ENCODE measurements at regions not wholly inside any gene's neighbourhood (a gene's known extent, or its start where the extent isn't known, plus 50 kb on each side); places are given as distances from the start of the nearest gene placed in this dataset.

- CTCF ChIA-PET, result no interaction called here
- Mint-ChIP-seq H3K27me3 (ENCODE audit: unreplicated experiment) (no peaks in the 10 kb centered on the region), H3K36me3 (ENCODE audit: insufficient read depth, unreplicated experiment) (no peaks in the 10 kb centered on the region), H3K27ac (ENCODE audit: unreplicated experiment) (no peak overlapping the region), H3K4me1 (ENCODE audit: low read depth, unreplicated experiment) (no peaks in the 10 kb centered on the region), H3K9me3 (ENCODE audit: low read depth, unreplicated experiment) (peaks cover 3% of the 10 kb centered on the region), H3K4me3 (ENCODE audit: low read depth, unreplicated experiment) (no peak overlapping the region)
- TF ChIP-seq CTCF (IDR thresholded peaks at IDR 0.05; ENCODE audit: unreplicated experiment), result no peak
- BruUV-seq (replicated peaks), result no TSS peak
- intact Hi-C loops (cut with micrococcal nuclease; ENCODE audit: unreplicated experiment), result no loop called here
- DNase-seq, result no peak
Measured at GRCh38 chr10:52517012-52517411, 202.9 kb downstream of the DKK1 start.

DNA sequence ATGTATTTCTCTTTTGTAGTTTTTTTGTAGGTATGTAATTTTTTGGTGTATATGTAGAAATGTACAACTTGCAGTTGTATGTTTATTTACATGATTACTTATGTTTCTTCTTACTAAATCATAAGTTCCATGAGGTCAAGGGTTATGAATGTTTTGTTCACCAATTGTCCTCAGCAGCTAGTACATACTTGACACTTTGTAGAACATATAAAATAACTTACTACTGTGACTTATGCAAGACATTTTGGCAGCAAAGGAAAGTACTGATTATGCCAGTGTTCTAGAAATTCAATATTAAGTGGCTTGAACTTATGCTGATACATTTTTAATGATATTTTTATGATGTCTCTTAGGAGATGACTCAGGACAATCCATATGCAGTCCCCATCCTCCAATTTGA lies 209.6 kb downstream of the DKK1 start:
- Mint-ChIP-seq H3K4me3 (ENCODE audit: low read depth, unreplicated experiment) (no peak overlapping the region), H3K27me3 (ENCODE audit: unreplicated experiment) (no peaks in the 10 kb centered on the region), H3K36me3 (ENCODE audit: insufficient read depth, unreplicated experiment) (no peaks in the 10 kb centered on the region), H3K9me3 (ENCODE audit: low read depth, unreplicated experiment) (peaks cover 3% of the 10 kb centered on the region), H3K4me1 (ENCODE audit: low read depth, unreplicated experiment) (peaks cover 9% of the 10 kb centered on the region), H3K27ac (ENCODE audit: unreplicated experiment) (no peak overlapping the region)
- CTCF ChIA-PET, result no interaction called here
- no peak for DNase-seq
- BruUV-seq (replicated peaks), result no TSS peak
- intact Hi-C loops (cut with micrococcal nuclease; ENCODE audit: unreplicated experiment), result no loop called here
- no peak for TF ChIP-seq CTCF (IDR thresholded peaks at IDR 0.05; ENCODE audit: unreplicated experiment)

GRCh38 chr10:52525761-52526160 lies 211.7 kb downstream of the DKK1 start:
- CTCF ChIA-PET, result no interaction called here
- H3K36me3 Mint-ChIP-seq (ENCODE audit: insufficient read depth, unreplicated experiment), result no peaks in the 10 kb centered on the region
- peaks cover 3% of the 10 kb centered on the region for H3K9me3 Mint-ChIP-seq (ENCODE audit: low read depth, unreplicated experiment)
- intact Hi-C loops (cut with micrococcal nuclease; ENCODE audit: unreplicated experiment), result no loop called here
- no TSS peak for BruUV-seq (replicated peaks)
- no peak for TF ChIP-seq CTCF (IDR thresholded peaks at IDR 0.05; ENCODE audit: unreplicated experiment)
- H3K4me1 Mint-ChIP-seq (ENCODE audit: low read depth, unreplicated experiment), result peaks cover 9% of the 10 kb centered on the region
- no peak overlapping the region for H3K27ac Mint-ChIP-seq (ENCODE audit: unreplicated experiment)
- no peaks in the 10 kb centered on the region for H3K27me3 Mint-ChIP-seq (ENCODE audit: unreplicated experiment)
- DNase-seq, result no peak
- H3K4me3 Mint-ChIP-seq (ENCODE audit: low read depth, unreplicated experiment), result no peak overlapping the region

DNA sequence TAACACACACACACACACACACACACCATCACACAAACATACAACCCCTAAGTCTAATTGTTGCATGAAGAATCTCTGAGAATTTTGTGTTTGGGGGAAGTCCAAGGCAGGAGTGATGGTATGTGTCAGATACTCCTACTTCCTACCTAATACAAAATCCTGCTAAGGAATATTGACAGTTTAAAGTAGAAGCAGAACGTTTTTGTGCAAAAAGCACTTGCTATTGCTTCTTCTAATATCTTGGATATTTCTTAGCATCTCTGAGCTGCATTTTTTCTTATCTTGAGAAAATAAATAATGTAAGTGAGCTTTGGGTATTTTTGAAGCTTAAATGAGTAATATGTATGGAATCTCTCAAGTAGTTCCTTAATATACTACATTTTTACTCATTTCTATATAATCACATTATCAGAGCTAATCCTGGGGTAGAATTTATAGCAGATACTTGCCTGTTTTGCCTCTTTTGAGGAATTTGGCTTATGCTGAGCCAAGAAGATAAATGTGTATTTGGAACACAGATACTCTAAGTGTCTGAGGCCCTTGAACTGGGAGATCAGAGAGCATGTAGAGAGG lies 212.3 kb downstream of the DKK1 start:
- H3K4me1 Mint-ChIP-seq (ENCODE audit: low read depth, unreplicated experiment), result peaks cover 9% of the 10 kb centered on the region
- H3K27ac Mint-ChIP-seq (ENCODE audit: unreplicated experiment), result no peak overlapping the region
- CTCF ChIA-PET, result no interaction called here
- no peak for TF ChIP-seq CTCF (IDR thresholded peaks at IDR 0.05; ENCODE audit: unreplicated experiment)
- DNase-seq, result no peak
- no TSS peak for BruUV-seq (replicated peaks)
- H3K9me3 Mint-ChIP-seq (ENCODE audit: low read depth, unreplicated experiment), result peaks cover 3% of the 10 kb centered on the region
- no peak overlapping the region for H3K4me3 Mint-ChIP-seq (ENCODE audit: low read depth, unreplicated experiment)
- intact Hi-C loops (cut with micrococcal nuclease; ENCODE audit: unreplicated experiment), result no loop called here
- H3K27me3 Mint-ChIP-seq (ENCODE audit: unreplicated experiment), result no peaks in the 10 kb centered on the region
- no peaks in the 10 kb centered on the region for H3K36me3 Mint-ChIP-seq (ENCODE audit: insufficient read depth, unreplicated experiment)
